Endothelial cell (in vitro differentiated cells): ENCODE measurements at regions not wholly inside any gene's neighbourhood (a gene's known extent, or its start where the extent isn't known, plus 50 kb on each side); places are given as distances from the start of the nearest gene placed in this dataset.

Experiments
- DNase-seq: peaks from one replicate; pipeline ENCODE4 v3.0.0; 2021; ENCODE audit warnings: low spot score
- H3K27ac Mint-ChIP-seq: one replicate; pipeline ENCODE4 v1.8.0; 2021; ENCODE audit warnings: mixed read lengths, inconsistent platforms; ENCODE audit not compliant: unreplicated experiment
- H3K27me3 Mint-ChIP-seq: one replicate; pipeline ENCODE4 v1.8.0; 2021; ENCODE audit warnings: mild to moderate bottlenecking, moderate library complexity, mixed read lengths, inconsistent platforms; ENCODE audit not compliant: unreplicated experiment
- H3K36me3 Mint-ChIP-seq: one replicate; pipeline ENCODE4 v1.8.0; 2021; ENCODE audit warnings: mild to moderate bottlenecking, low read depth, mixed read lengths, inconsistent platforms; ENCODE audit not compliant: unreplicated experiment
- H3K4me1 Mint-ChIP-seq: one replicate; pipeline ENCODE4 v1.8.0; 2021; ENCODE audit warnings: mild to moderate bottlenecking, mixed read lengths, inconsistent platforms; ENCODE audit not compliant: unreplicated experiment
- H3K4me3 Mint-ChIP-seq: one replicate; pipeline ENCODE4 v1.8.0; 2021; ENCODE audit warnings: mild to moderate bottlenecking, mixed read lengths, inconsistent platforms; ENCODE audit not compliant: unreplicated experiment
- H3K9me3 Mint-ChIP-seq: one replicate; pipeline ENCODE4 v1.8.0; 2021; ENCODE audit warnings: mixed read lengths, inconsistent platforms; ENCODE audit not compliant: unreplicated experiment
- TF ChIP-seq, protein P1 (sequence below): fragments of 200-600 bp; sonication (generic); IDR thresholded peaks from one replicate; pipeline ENCODE4 v1.5.0; 2021; ENCODE audit warnings: antibody characterized with exemption; ENCODE audit not compliant: unreplicated experiment

DNA sequence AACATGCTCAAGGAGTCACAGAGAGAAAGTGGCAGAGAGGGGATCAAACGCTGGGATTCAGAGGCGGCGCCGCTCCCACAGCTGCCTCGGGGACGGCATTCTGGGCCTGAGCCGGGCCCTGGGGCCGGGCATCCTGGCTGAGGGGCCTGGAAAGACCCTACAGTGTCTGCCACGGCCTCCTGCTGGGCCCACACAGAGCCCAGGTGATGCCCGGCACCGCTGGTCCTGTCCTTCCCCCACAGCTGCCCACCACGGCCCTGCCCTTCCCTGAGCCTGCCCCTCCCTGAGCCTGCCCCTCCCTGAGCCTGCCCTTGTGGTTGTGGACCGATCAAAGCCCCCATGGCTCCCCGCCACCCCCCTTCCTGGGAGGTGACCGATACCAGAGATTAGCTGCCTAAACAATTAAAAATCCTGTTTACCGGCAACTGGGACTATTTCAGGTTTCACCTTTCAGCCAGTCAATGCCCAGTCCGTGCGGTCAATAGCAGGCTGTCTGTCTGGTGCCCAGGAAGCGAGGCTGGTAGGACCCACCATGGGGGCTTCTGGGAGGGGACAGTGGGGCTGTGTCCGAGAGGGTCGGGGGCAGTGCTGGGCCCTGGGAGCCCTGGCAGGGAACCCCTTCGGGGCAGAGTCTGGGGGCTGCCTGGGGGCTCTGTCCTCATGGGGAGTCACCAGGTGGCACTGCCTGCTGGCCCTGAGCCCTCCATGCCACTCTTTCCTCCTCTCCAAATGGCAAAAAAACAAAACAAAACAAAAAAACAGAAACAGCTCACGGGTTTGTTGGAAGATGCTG is 55.4 kb upstream of the GATA5 start:
- Mint-ChIP-seq H3K4me3 (no peak overlapping the region), H3K27ac (no peak overlapping the region)

DNA sequence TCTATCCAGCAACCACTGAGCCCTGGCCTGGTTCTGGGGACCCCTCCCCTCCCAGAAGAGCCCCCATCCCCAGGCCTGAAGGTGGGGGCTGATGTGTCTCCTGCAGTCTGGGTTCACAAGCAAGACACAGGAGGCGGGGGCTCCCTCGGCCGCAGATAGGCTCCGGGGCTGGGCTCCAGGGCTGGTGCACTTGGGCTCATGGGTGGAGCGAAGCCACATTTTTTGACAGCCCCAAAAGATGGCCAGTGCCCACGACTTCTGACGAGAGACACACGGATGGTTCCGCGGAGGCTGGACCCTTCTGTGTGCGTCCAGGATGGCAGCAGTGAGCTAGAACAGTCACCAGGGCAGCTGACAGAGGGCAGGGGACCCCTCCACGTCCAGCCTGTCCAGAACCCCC is 57.1 kb upstream of the GATA5 start:
- H3K9me3 Mint-ChIP-seq = no peaks in the 10 kb centered on the region
- no peaks in the 10 kb centered on the region for H3K4me1 Mint-ChIP-seq
- peaks cover 7% of the 10 kb centered on the region for H3K27me3 Mint-ChIP-seq
- no peak for DNase-seq
- H3K4me3 Mint-ChIP-seq = no peak overlapping the region
- TF ChIP-seq, protein P1, sequence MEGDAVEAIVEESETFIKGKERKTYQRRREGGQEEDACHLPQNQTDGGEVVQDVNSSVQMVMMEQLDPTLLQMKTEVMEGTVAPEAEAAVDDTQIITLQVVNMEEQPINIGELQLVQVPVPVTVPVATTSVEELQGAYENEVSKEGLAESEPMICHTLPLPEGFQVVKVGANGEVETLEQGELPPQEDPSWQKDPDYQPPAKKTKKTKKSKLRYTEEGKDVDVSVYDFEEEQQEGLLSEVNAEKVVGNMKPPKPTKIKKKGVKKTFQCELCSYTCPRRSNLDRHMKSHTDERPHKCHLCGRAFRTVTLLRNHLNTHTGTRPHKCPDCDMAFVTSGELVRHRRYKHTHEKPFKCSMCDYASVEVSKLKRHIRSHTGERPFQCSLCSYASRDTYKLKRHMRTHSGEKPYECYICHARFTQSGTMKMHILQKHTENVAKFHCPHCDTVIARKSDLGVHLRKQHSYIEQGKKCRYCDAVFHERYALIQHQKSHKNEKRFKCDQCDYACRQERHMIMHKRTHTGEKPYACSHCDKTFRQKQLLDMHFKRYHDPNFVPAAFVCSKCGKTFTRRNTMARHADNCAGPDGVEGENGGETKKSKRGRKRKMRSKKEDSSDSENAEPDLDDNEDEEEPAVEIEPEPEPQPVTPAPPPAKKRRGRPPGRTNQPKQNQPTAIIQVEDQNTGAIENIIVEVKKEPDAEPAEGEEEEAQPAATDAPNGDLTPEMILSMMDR = no peak
- H3K36me3 Mint-ChIP-seq = no peaks in the 10 kb centered on the region
- no peak overlapping the region for H3K27ac Mint-ChIP-seq

More for the DNA sequence above, 55.4 kb upstream of the GATA5 start:
- Mint-ChIP-seq H3K27me3 (peaks cover 10% of the 10 kb centered on the region), H3K4me1 (no peaks in the 10 kb centered on the region), H3K9me3 (no peaks in the 10 kb centered on the region), H3K36me3 (no peaks in the 10 kb centered on the region)
- no peak for DNase-seq
- TF ChIP-seq, protein P1 = no peak

DNA sequence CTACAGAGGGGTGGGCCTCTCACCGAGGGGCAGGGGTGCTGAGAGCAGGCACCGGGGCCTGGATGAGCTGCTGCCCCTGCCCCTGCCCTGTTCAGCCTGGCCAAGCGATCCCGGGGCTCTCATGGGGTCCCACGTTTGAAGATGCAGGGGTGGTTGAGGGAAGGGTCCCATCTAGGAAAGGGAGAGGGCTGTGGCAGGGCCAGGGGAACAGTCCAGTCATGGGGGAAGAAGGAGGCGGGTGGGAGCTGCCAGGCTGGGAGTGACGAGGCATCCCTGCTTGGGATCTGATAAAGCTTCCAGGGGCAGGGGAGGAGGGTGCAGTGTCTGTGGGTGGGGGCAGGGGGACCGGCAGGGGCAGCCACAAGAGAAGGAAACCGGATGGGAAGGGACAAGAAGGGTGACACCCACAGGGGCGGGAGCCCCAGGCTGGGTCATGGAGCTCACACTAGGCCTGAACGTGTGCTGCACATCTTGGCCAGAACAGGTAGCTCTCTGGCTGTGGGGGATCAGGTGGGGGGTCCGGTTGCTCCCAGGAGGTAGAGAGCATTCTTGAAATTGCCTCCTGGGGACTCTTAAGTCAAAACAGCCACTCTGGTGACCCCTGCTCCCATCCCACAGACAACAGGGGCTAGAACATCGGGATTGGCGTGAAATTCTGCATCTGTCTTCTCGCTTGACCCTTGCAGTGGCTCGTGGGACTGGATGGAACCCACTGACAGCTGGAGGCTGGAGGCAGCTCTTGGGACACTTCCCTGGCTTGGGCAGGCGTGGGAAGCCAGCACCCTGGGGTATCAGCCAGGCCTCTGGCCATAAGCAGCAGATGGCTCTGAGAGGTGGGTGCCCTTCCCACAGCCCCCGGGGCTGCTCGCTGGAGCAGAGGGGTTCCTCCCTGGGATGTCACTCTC is 58.0 kb upstream of the GATA5 start:
- H3K4me3 Mint-ChIP-seq = no peak overlapping the region
- H3K27me3 Mint-ChIP-seq = peaks cover 7% of the 10 kb centered on the region
- no peaks in the 10 kb centered on the region for H3K4me1 Mint-ChIP-seq
- no peak for DNase-seq
- TF ChIP-seq, protein P1 = no peak
- H3K27ac Mint-ChIP-seq = no peak overlapping the region
- H3K9me3 Mint-ChIP-seq = no peaks in the 10 kb centered on the region
- no peaks in the 10 kb centered on the region for H3K36me3 Mint-ChIP-seq

DNA sequence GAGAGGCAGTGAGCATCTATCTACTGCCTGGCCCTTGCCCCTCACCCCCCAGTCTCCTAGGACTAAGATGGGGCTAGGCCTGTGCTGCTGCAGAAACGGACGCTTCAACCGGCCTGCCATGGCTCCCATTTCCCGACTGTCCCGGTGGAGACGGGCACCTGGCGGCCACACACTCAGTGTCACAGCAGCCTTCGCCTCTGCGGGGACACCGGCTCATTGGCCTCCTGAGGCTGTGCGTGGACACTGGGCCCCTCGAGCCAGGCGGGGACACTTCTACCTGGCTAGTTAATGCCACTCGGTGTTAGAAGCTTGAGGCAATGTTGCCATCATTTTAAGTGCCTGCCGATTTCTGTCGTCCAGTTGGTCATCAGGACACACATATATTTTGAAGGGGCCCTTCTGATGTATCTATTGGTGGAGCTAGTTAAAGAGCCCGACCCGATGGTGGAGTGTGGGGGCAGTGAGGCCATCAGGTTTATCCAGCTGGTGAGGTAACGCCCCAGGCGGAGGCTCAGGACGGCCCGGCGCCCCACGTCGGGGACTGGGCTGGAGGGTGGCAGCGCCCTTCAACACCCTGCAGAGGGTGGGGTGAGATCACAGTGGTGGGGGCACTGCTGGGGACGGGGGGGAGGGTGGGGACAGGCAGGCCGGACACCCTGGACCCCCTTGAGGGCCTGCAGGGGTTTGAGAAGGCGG is 58.9 kb upstream of the GATA5 start:
- H3K9me3 Mint-ChIP-seq = no peaks in the 10 kb centered on the region
- peaks cover 7% of the 10 kb centered on the region for H3K27me3 Mint-ChIP-seq
- no peaks in the 10 kb centered on the region for H3K4me1 Mint-ChIP-seq
- no peak overlapping the region for H3K27ac Mint-ChIP-seq
- TF ChIP-seq, protein P1 = no peak
- no peak overlapping the region for H3K4me3 Mint-ChIP-seq
- DNase-seq = no peak
- H3K36me3 Mint-ChIP-seq = no peaks in the 10 kb centered on the region
